ENCODE measurements at regions not wholly inside any gene's neighbourhood (a gene's known extent, or its start where the extent isn't known, plus 50 kb on each side); places are given as distances from the start of the nearest gene placed in this dataset.

DNA sequence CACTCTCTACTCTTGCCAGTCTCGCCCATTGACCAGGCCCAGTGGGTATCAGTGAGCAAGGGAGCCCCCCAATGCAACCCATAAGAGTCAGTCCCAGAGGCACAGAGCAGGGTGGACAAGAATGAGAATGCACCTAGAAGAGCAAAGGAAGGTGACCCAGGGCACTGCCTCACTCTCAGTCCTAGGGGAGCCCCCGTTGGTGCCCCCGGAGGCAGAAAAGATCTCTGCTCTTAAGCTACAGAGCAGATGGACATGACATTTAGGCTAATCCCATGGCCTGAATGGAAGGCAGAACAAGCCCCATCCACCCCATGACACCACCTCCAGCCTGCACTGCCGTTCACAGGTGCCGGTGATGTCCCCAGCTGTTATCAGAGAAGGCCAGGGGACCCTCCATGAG, 50.7 kb upstream of the PLEKHG1 start:
- Histone ChIP-seq H3K36me3 (ENCODE audit: low read depth, low read length) (no peaks in the 10 kb centered on the region), H3K9me3 (ENCODE audit: low read length) (no peaks in the 10 kb centered on the region), H3K4me2 (ENCODE audit: low read length) (no peak overlapping the region), H2AFZ (ENCODE audit: low read length) (peak overlapping the region; percentile 63; the same call in 1 of the 2 replicates), H3K79me2 (ENCODE audit: low read length) (no peaks in the 10 kb centered on the region), H3F3A (ENCODE audit: low read length, unreplicated experiment) (no peaks in the 10 kb centered on the region), H3K27me3 (ENCODE audit: low read length) (no peaks in the 10 kb centered on the region), H3K4me1 (ENCODE audit: insufficient read depth, low read length) (peaks cover 11% of the 10 kb centered on the region), H4K20me1 (ENCODE audit: low read length) (no peaks in the 10 kb centered on the region), H3K27ac (ENCODE audit: low read length) (no peak overlapping the region), H3K4me3 (ENCODE audit: low read length) (no peak overlapping the region), H3K9ac (ENCODE audit: low read length) (no peak overlapping the region), H3K9me2 (replicated peaks; ENCODE audit: low read length) (no peaks in the 10 kb centered on the region)
- no peak for TF ChIP-seq EZH2 (IDR thresholded peaks at IDR 0.05; ENCODE audit: low read length, unreplicated experiment)
- no peak for TF ChIP-seq EZH2phosphoT487 (IDR thresholded peaks at IDR 0.05; ENCODE audit: borderline replicate concordance, low read length)
- TF ChIP-seq, protein P1, sequence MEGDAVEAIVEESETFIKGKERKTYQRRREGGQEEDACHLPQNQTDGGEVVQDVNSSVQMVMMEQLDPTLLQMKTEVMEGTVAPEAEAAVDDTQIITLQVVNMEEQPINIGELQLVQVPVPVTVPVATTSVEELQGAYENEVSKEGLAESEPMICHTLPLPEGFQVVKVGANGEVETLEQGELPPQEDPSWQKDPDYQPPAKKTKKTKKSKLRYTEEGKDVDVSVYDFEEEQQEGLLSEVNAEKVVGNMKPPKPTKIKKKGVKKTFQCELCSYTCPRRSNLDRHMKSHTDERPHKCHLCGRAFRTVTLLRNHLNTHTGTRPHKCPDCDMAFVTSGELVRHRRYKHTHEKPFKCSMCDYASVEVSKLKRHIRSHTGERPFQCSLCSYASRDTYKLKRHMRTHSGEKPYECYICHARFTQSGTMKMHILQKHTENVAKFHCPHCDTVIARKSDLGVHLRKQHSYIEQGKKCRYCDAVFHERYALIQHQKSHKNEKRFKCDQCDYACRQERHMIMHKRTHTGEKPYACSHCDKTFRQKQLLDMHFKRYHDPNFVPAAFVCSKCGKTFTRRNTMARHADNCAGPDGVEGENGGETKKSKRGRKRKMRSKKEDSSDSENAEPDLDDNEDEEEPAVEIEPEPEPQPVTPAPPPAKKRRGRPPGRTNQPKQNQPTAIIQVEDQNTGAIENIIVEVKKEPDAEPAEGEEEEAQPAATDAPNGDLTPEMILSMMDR (conservative IDR thresholded peaks at IDR 0.05; ENCODE audit: low read depth, low read length), result no peak
- CTCF ChIA-PET, result no interaction called here
- DNase-seq (no peak), ATAC-seq (no peak)
- no TSS peak for BruUV-seq (replicated peaks)
- POLR2A ChIA-PET (ENCODE audit: unreplicated experiment), result no interaction called here
- intact Hi-C loops (cut with micrococcal nuclease), result no loop called here

DNA sequence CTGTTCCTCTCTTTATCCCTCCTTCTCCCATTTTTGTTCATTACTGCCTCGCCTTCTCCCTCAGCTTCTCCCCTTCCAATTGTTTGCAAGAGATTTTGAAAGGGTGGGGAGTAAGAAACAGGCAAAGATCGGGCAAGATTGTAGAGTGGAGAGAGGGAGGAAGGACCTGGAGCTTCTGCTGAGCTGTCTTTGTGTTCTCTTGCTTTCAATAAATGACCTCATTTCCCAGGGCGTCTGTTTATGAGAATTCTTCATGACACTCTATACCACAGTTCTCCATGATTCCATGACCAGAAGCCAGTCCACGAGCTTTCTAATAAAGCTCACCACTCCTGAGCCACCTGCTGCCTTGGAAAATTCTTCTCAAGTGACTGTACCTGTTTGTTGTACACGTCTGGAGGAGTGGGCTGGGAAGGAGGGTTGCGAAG, 50.0 kb upstream of the PLEKHG1 start:
- Histone ChIP-seq H3K27ac (ENCODE audit: low read length) (peak overlapping the region; percentile 66), H3K36me3 (ENCODE audit: low read depth, low read length) (no peaks in the 10 kb centered on the region), H3K4me2 (ENCODE audit: low read length) (peak overlapping the region; percentile 51; the same call in 1 of the 2 replicates), H3K27me3 (ENCODE audit: low read length) (no peaks in the 10 kb centered on the region), H3K9ac (ENCODE audit: low read length) (no peak overlapping the region), H2AFZ (ENCODE audit: low read length) (peak overlapping the region; percentile 63), H3F3A (ENCODE audit: low read length, unreplicated experiment) (no peaks in the 10 kb centered on the region), H3K79me2 (ENCODE audit: low read length) (no peaks in the 10 kb centered on the region), H3K4me1 (ENCODE audit: insufficient read depth, low read length) (peaks cover 11% of the 10 kb centered on the region), H4K20me1 (ENCODE audit: low read length) (no peaks in the 10 kb centered on the region), H3K9me2 (replicated peaks; ENCODE audit: low read length) (no peaks in the 10 kb centered on the region), H3K9me3 (ENCODE audit: low read length) (no peaks in the 10 kb centered on the region), H3K4me3 (ENCODE audit: low read length) (no peak overlapping the region)
- intact Hi-C loops (cut with micrococcal nuclease), result no loop called here
- TF ChIP-seq EZH2 (IDR thresholded peaks at IDR 0.05; ENCODE audit: low read length, unreplicated experiment), result no peak
- TF ChIP-seq EZH2phosphoT487 (IDR thresholded peaks at IDR 0.05; ENCODE audit: borderline replicate concordance, low read length), result no peak
- TF ChIP-seq, protein P1 (conservative IDR thresholded peaks at IDR 0.05; ENCODE audit: low read depth, low read length), result no peak
- ATAC-seq (peak; percentile 55), DNase-seq (peak; percentile 78)
- CTCF ChIA-PET, result no interaction called here
- no TSS peak for BruUV-seq (replicated peaks)
- POLR2A ChIA-PET (ENCODE audit: unreplicated experiment), result interaction anchor here (0.7 kb wide), 1 partner anchor 58 kb away, joined by 4 read pairs; no protein-coding TSS in a partner anchor
